ENCODE measurements at regions not wholly inside any gene's neighbourhood (a gene's known extent, or its start where the extent isn't known, plus 50 kb on each side); places are given as distances from the start of the nearest gene placed in this dataset.

- TF ChIP-seq, protein P1, sequence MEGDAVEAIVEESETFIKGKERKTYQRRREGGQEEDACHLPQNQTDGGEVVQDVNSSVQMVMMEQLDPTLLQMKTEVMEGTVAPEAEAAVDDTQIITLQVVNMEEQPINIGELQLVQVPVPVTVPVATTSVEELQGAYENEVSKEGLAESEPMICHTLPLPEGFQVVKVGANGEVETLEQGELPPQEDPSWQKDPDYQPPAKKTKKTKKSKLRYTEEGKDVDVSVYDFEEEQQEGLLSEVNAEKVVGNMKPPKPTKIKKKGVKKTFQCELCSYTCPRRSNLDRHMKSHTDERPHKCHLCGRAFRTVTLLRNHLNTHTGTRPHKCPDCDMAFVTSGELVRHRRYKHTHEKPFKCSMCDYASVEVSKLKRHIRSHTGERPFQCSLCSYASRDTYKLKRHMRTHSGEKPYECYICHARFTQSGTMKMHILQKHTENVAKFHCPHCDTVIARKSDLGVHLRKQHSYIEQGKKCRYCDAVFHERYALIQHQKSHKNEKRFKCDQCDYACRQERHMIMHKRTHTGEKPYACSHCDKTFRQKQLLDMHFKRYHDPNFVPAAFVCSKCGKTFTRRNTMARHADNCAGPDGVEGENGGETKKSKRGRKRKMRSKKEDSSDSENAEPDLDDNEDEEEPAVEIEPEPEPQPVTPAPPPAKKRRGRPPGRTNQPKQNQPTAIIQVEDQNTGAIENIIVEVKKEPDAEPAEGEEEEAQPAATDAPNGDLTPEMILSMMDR (conservative IDR thresholded peaks at IDR 0.05; ENCODE audit: low read depth, low read length), result no peak
- TF ChIP-seq EZH2phosphoT487 (IDR thresholded peaks at IDR 0.05; ENCODE audit: borderline replicate concordance, low read length) (no peak), EZH2 (IDR thresholded peaks at IDR 0.05; ENCODE audit: low read length, unreplicated experiment) (no peak)
Observed at GRCh38 chr4:14496969-14497368, 505.3 kb upstream of the CPEB2 start.
